HCT116 (cell line): ENCODE measurements at regions not wholly inside any gene's neighbourhood (a gene's known extent, or its start where the extent isn't known, plus 50 kb on each side); places are given as distances from the start of the nearest gene placed in this dataset.

ENCODE experiments used
- CTCF ChIP-seq, 3 experiments: fragments of 200-600 bp in 1 of 3; sonication (generic) in 1 of 3; IDR thresholded peaks in 2 of 3; conservative IDR thresholded peaks in 1 of 3; 2 replicates each; pipeline ENCODE4 v1.5.1; 2012 to 2017; ENCODE audit warnings: low read depth in 2 of 3, low read length in 2 of 3, antibody characterized with exemption in 1 of 3, borderline replicate concordance in 1 of 3, control low read depth in 1 of 3, mild to moderate bottlenecking in 1 of 3, mixed read lengths in 1 of 3, mixed run types in 1 of 3, moderate library complexity in 1 of 3; ENCODE audit not compliant: insufficient read depth in 1 of 3
- EZH2 ChIP-seq: fragments of 200-600 bp; sonication (generic); IDR thresholded peaks from 2 replicates; pipeline ENCODE4 v1.6.1; 2017; ENCODE audit warnings: antibody characterized with exemption, mixed run types
- EZH2phosphoT487 ChIP-seq: fragments of 200-600 bp; IDR thresholded peaks from 2 replicates; pipeline ENCODE4 v1.6.1; 2018; ENCODE audit warnings: antibody characterized with exemption, borderline replicate concordance
- FOSL1 ChIP-seq: IDR thresholded peaks from 2 replicates; pipeline ENCODE4 v1.6.1; 2012; ENCODE audit warnings: low read depth
- MAX ChIP-seq: IDR thresholded peaks from 2 replicates; pipeline ENCODE4 v1.6.1; 2012
- POLR2A ChIP-seq: IDR thresholded peaks from 2 replicates; pipeline ENCODE4 v1.7.0; 2011; ENCODE audit warnings: borderline replicate concordance; ENCODE audit not compliant: insufficient read depth, insufficient read length; ENCODE audit errors: extremely low read depth
- POLR2AphosphoS5 ChIP-seq: IDR thresholded peaks from 2 replicates; pipeline ENCODE4 v1.6.1; 2011; ENCODE audit warnings: mild to moderate bottlenecking, low read depth, low read length, moderate library complexity
- RAD21 ChIP-seq: IDR thresholded peaks from 2 replicates; pipeline ENCODE4 v1.6.1; 2012; ENCODE audit warnings: low read depth, mild to moderate bottlenecking
- ZBTB33 ChIP-seq: IDR thresholded peaks from 2 replicates; pipeline ENCODE4 v1.6.1; 2011; ENCODE audit warnings: mild to moderate bottlenecking, low read length, moderate library complexity; ENCODE audit not compliant: insufficient replicate concordance; ENCODE audit errors: extremely low read depth
- ZNF274 ChIP-seq: fragments of 200-500 bp; sonication (Bioruptor generic); IDR thresholded peaks from 2 replicates; pipeline ENCODE4 v1.6.1; 2014; ENCODE audit warnings: mild to moderate bottlenecking, low read depth, low read length, inconsistent platforms
- TF ChIP-seq, protein P1 (sequence below): IDR thresholded peaks from 2 replicates; pipeline ENCODE4 v1.6.1; 2012; ENCODE audit warnings: low read depth

DNA sequence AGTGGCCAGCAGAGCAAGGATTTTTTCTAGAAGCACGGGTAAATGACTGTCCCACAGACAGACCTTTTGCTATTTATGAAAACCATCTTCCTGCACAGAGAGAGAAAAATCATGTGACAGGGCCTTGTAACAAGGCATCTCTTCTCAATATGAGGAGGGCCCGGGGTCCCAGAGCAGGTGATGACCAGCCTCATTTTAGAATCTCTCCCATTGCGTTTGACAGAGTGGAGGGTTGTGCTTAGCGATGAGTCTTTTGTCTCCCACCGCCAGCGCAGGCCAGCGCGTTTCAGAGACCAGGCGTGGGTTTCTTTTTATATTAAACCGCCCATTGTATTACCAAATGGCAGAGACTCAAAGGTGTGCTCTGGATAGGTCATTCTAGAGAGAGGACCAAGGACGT lies 97.4 kb upstream of the UBL3 start:
- no peak for TF ChIP-seq EZH2
- no peak for TF ChIP-seq ZNF274
- no peak for TF ChIP-seq CTCF (IDR thresholded peaks at IDR 0.05 in 2 of 3, conservative IDR thresholded peaks at IDR 0.05 in 1 of 3; ENCODE audit: borderline replicate concordance in 1 of 3, insufficient read depth in 1 of 3, low read depth in 2 of 3, low read length in 2 of 3)
- no peak for TF ChIP-seq RAD21
- no peak for TF ChIP-seq POLR2AphosphoS5
- TF ChIP-seq ZBTB33 = no peak
- no peak for TF ChIP-seq POLR2A
- TF ChIP-seq, protein P1, sequence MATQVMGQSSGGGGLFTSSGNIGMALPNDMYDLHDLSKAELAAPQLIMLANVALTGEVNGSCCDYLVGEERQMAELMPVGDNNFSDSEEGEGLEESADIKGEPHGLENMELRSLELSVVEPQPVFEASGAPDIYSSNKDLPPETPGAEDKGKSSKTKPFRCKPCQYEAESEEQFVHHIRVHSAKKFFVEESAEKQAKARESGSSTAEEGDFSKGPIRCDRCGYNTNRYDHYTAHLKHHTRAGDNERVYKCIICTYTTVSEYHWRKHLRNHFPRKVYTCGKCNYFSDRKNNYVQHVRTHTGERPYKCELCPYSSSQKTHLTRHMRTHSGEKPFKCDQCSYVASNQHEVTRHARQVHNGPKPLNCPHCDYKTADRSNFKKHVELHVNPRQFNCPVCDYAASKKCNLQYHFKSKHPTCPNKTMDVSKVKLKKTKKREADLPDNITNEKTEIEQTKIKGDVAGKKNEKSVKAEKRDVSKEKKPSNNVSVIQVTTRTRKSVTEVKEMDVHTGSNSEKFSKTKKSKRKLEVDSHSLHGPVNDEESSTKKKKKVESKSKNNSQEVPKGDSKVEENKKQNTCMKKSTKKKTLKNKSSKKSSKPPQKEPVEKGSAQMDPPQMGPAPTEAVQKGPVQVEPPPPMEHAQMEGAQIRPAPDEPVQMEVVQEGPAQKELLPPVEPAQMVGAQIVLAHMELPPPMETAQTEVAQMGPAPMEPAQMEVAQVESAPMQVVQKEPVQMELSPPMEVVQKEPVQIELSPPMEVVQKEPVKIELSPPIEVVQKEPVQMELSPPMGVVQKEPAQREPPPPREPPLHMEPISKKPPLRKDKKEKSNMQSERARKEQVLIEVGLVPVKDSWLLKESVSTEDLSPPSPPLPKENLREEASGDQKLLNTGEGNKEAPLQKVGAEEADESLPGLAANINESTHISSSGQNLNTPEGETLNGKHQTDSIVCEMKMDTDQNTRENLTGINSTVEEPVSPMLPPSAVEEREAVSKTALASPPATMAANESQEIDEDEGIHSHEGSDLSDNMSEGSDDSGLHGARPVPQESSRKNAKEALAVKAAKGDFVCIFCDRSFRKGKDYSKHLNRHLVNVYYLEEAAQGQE = no peak
- no peak for TF ChIP-seq MAX
- TF ChIP-seq FOSL1 = no peak
- TF ChIP-seq EZH2phosphoT487 = no peak
